ENCODE measurements at regions not wholly inside any gene's neighbourhood (a gene's known extent, or its start where the extent isn't known, plus 50 kb on each side); places are given as distances from the start of the nearest gene placed in this dataset.
"Not testable (repeated sequence)": the region's sequence is repeated elsewhere in the genome, so short reads cannot be mapped to it uniquely, and the experiment has no call there.

DNA sequence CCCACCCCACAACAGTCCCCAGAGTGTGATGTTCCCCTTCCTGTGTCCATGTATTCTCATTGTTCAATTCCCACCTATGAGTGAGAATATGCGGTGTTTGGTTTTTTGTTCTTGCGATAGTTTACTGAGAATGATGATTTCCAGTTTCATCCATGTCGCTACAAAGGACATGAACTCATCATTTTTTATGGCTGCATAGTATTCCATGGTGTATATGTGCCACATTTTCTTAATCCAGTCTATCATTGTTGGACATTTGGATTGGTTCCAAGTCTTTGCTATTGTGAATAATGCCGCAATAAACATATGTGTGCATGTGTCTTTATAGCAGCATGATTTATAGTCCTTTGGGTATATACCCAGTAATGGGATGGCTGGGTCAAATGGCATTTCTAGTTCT is 156.9 kb downstream of the RHOU start:
- H3K27ac Mint-ChIP-seq; H3K4me3 Mint-ChIP-seq; H3K36me3 Mint-ChIP-seq; H3K4me1 Mint-ChIP-seq; DNase-seq (ENCODE audit: low spot score in 2 of 2); H3K27me3 Mint-ChIP-seq; H3K9me3 Mint-ChIP-seq; ATAC-seq (ENCODE audit: low read depth): not testable (repeated sequence)

GRCh38 chr1:228894442-228894989 is 159.2 kb downstream of the RHOU start:
- no peak overlapping the region for H3K27ac Mint-ChIP-seq
- DNase-seq (ENCODE audit: low spot score in 2 of 2), result no peak
- no peak overlapping the region for H3K4me3 Mint-ChIP-seq
- H3K9me3 Mint-ChIP-seq, result peaks cover 1% of the 10 kb centered on the region
- peaks cover 4% of the 10 kb centered on the region for H3K27me3 Mint-ChIP-seq
- no peaks in the 10 kb centered on the region for H3K36me3 Mint-ChIP-seq
- no peaks in the 10 kb centered on the region for H3K4me1 Mint-ChIP-seq
- ATAC-seq (ENCODE audit: low read depth), result no peak

GRCh38 chr1:228897901-228898300 is 162.6 kb downstream of the RHOU start:
- DNase-seq (ENCODE audit: low spot score in 2 of 2) (no peak), ATAC-seq (ENCODE audit: low read depth) (no peak)
- Mint-ChIP-seq H3K4me1 (no peaks in the 10 kb centered on the region), H3K9me3 (no peaks in the 10 kb centered on the region), H3K4me3 (no peak overlapping the region), H3K36me3 (no peaks in the 10 kb centered on the region), H3K27me3 (peaks cover 3% of the 10 kb centered on the region), H3K27ac (no peak overlapping the region)

GRCh38 chr1:228898582-228898992 is 163.3 kb downstream of the RHOU start:
- H3K9me3 Mint-ChIP-seq, result no peaks in the 10 kb centered on the region
- no peaks in the 10 kb centered on the region for H3K36me3 Mint-ChIP-seq
- H3K4me3 Mint-ChIP-seq, result no peak overlapping the region
- H3K4me1 Mint-ChIP-seq, result no peaks in the 10 kb centered on the region
- DNase-seq (ENCODE audit: low spot score in 2 of 2), result no peak
- H3K27me3 Mint-ChIP-seq, result peaks cover 3% of the 10 kb centered on the region
- peak overlapping the region; percentile 35 for H3K27ac Mint-ChIP-seq
- ATAC-seq (ENCODE audit: low read depth), result peak; percentile 76

GRCh38 chr1:228899421-228899956 is 164.2 kb downstream of the RHOU start:
- DNase-seq (ENCODE audit: low spot score in 2 of 2) (no peak), ATAC-seq (ENCODE audit: low read depth) (no peak)
- no peaks in the 10 kb centered on the region for H3K9me3 Mint-ChIP-seq
- no peaks in the 10 kb centered on the region for H3K36me3 Mint-ChIP-seq
- no peak overlapping the region for H3K27ac Mint-ChIP-seq
- no peak overlapping the region for H3K4me3 Mint-ChIP-seq
- peaks cover 3% of the 10 kb centered on the region for H3K27me3 Mint-ChIP-seq
- no peaks in the 10 kb centered on the region for H3K4me1 Mint-ChIP-seq

- no peak for ATAC-seq (ENCODE audit: low read depth)
- H3K9me3 Mint-ChIP-seq, result no peaks in the 10 kb centered on the region
- H3K27me3 Mint-ChIP-seq, result peaks cover 5% of the 10 kb centered on the region
- H3K36me3 Mint-ChIP-seq, result no peaks in the 10 kb centered on the region
- no peaks in the 10 kb centered on the region for H3K4me1 Mint-ChIP-seq
- no peak for DNase-seq (ENCODE audit: low spot score in 2 of 2)
- H3K27ac Mint-ChIP-seq, result no peak overlapping the region
- no peak overlapping the region for H3K4me3 Mint-ChIP-seq
Measured at GRCh38 chr1:228900099-228900885, 165.0 kb downstream of the RHOU start.

- Mint-ChIP-seq H3K36me3 (no peaks in the 10 kb centered on the region), H3K4me1 (no peaks in the 10 kb centered on the region), H3K4me3 (no peak overlapping the region), H3K27ac (no peak overlapping the region), H3K27me3 (peaks cover 5% of the 10 kb centered on the region), H3K9me3 (no peaks in the 10 kb centered on the region)
- ATAC-seq (ENCODE audit: low read depth) (no peak), DNase-seq (ENCODE audit: low spot score in 2 of 2) (no peak)
Measured at GRCh38 chr1:228900886-228901392, 165.7 kb downstream of the RHOU start.

DNA sequence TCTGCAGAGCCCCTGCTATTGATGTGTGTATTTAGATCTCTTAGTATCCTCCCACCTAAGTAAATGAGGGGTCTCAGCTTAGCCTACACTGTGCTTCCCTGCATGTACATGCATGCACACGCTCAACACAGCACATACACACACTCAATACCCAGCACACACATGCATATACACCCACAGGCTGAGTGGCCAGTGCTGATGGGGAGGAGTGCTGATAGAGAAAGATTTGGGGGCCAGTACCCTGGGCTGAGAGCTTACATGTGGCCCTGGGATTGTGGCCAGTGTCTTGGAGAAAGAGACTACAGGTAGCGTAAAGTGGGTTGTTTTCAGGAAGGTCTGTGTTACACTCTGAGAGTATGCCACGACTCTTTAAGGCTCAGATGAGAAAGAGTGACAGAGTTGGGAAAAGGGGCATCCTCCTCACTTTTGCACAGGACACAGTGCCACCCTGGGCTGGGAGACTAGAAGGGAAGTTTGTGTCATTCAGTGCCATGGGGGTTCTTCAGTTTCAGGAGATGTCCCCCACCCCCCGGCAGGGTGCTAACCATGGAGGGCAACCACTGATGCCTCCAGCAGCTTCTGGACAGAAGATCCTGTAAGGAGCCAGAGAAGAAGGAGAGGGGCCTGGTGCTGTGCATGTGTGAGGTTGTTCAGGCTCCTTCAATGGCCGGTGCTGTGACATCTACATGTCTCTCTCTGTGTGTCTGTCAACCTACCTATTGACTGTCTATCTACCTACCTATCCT is 166.8 kb downstream of the RHOU start:
- no peaks in the 10 kb centered on the region for H3K9me3 Mint-ChIP-seq
- no peak overlapping the region for H3K27ac Mint-ChIP-seq
- H3K27me3 Mint-ChIP-seq, result peaks cover 5% of the 10 kb centered on the region
- no peaks in the 10 kb centered on the region for H3K4me1 Mint-ChIP-seq
- no peak for DNase-seq (ENCODE audit: low spot score in 2 of 2)
- ATAC-seq (ENCODE audit: low read depth), result no peak
- no peaks in the 10 kb centered on the region for H3K36me3 Mint-ChIP-seq
- H3K4me3 Mint-ChIP-seq, result no peak overlapping the region

DNA sequence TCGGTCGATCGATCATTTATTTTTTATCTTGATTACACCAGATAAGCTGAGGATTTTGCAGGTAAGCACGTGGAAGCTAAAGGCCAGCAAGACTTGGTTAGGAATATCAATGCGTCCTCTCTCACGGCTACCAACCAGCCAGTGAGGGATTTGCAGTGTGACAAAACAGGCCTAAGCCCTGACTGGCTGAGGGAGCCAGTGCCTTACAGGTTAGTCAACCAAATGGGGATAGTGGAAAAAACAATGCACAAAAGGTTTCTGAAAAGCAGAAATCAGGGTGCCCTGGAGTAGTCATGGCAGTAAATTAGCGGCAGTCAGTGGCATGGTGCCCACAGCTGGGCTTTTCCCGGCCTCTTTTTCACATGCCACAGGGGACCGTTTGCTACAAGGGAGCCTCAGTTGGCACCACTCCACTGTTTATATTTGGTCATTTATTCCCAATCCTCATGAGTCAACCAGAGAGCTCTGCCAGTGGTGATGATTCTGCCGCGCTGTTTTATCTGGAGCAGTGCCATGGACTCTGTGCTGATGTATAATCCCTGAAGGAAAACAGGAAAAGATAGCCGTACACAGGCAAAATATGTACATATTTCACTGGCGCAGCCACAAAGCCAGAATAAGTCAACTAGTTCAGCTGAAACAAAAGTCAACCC is 167.6 kb downstream of the RHOU start:
- Mint-ChIP-seq H3K4me1 (no peaks in the 10 kb centered on the region), H3K27me3 (peaks cover 5% of the 10 kb centered on the region), H3K27ac (no peak overlapping the region), H3K9me3 (no peaks in the 10 kb centered on the region), H3K36me3 (no peaks in the 10 kb centered on the region), H3K4me3 (no peak overlapping the region)
- DNase-seq (ENCODE audit: low spot score in 2 of 2) (no peak), ATAC-seq (ENCODE audit: low read depth) (no peak)

- Mint-ChIP-seq H3K27ac (no peak overlapping the region), H3K9me3 (no peaks in the 10 kb centered on the region), H3K4me1 (no peaks in the 10 kb centered on the region), H3K36me3 (no peaks in the 10 kb centered on the region), H3K4me3 (no peak overlapping the region), H3K27me3 (peaks cover 5% of the 10 kb centered on the region)
- DNase-seq (ENCODE audit: low spot score in 2 of 2), result no peak
- ATAC-seq (ENCODE audit: low read depth), result no peak
Measured at GRCh38 chr1:228903434-228904071, 168.3 kb downstream of the RHOU start.

DNA sequence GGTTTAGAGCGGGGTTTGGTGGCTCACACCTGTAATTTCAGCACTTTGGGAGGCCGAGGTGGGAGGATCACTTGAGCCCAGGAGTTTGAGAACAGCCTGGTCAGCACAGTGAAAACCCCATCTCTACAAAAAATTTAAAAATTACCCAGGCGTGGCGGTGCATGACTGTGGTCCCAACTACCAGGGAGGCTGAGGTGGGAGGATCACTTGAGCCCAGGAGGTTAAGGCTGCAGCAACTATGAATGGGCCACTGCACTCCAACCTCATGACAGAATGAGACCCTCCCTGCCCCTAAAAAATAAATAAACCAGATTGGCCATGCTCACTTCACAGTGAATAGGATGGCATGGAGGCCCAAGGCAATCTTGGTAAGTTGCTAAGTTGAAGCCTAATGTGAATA is 168.9 kb downstream of the RHOU start:
- DNase-seq (ENCODE audit: low spot score in 2 of 2) (no peak), ATAC-seq (ENCODE audit: low read depth) (no peak)
- Mint-ChIP-seq H3K27ac (no peak overlapping the region), H3K4me3 (no peak overlapping the region), H3K27me3 (peaks cover 5% of the 10 kb centered on the region), H3K4me1 (no peaks in the 10 kb centered on the region), H3K9me3 (no peaks in the 10 kb centered on the region), H3K36me3 (no peaks in the 10 kb centered on the region)

DNA sequence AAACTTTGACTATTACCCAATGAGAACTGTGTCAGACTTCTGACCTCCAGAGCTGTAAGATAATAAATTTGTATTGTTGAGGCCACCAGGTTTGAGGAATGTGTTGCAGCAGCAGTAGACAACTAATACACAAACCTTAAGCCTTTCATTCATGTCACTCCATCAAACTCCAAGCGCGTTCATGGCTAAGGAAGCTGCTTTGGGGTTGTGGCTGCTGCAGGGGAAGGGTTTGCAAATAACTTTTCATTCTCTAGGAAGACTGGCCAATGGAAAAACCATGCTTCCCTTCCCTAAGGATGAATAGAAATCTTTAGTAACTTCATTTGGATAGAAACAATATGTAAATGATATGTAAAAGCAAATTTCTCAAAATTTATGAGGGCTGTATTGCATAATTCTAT is 170.4 kb downstream of the RHOU start:
- DNase-seq (ENCODE audit: low spot score in 2 of 2) (no peak), ATAC-seq (ENCODE audit: low read depth) (no peak)
- Mint-ChIP-seq H3K9me3 (no peaks in the 10 kb centered on the region), H3K4me3 (no peak overlapping the region), H3K4me1 (no peaks in the 10 kb centered on the region), H3K27ac (no peak overlapping the region), H3K27me3 (peaks cover 7% of the 10 kb centered on the region), H3K36me3 (no peaks in the 10 kb centered on the region)

- H3K36me3 Mint-ChIP-seq, result no peaks in the 10 kb centered on the region
- ATAC-seq (ENCODE audit: low read depth), result no peak
Measured at GRCh38 chr1:228906223-228906860, 171.1 kb downstream of the RHOU start.

More at GRCh38 chr1:228906223-228906860, 171.1 kb downstream of the RHOU start:
- no peak for DNase-seq (ENCODE audit: low spot score in 2 of 2)
- Mint-ChIP-seq H3K4me1 (no peaks in the 10 kb centered on the region), H3K27ac (no peak overlapping the region), H3K4me3 (no peak overlapping the region), H3K27me3 (peaks cover 7% of the 10 kb centered on the region), H3K9me3 (no peaks in the 10 kb centered on the region)
